GM12865 (cell line): ENCODE measurements at regions not wholly inside any gene's neighbourhood (a gene's known extent, or its start where the extent isn't known, plus 50 kb on each side); places are given as distances from the start of the nearest gene placed in this dataset.

Experiments used
- DNase-seq: peaks from one replicate; pipeline ENCODE4 v3.0.0; 2010; ENCODE audit warnings: low read depth
- H3K4me3 ChIP-seq: 2 replicates; pipeline ENCODE4 v1.5.1; 2011; ENCODE audit warnings: mild to moderate bottlenecking, low read depth, low read length, control low read depth
- CTCF ChIP-seq: IDR thresholded peaks from 2 replicates; pipeline ENCODE4 v1.5.1; 2011; ENCODE audit warnings: low read length, control low read depth, low read depth, inconsistent platforms; ENCODE audit not compliant: insufficient read depth; ENCODE audit errors: missing control alignments

- no peak overlapping the region for H3K4me3 ChIP-seq
- no peak for TF ChIP-seq CTCF
- DNase-seq = no peak
Observed at GRCh38 chr5:56712895-56713591, 102.3 kb upstream of the MAP3K1 start.

GRCh38 chr5:56710826-56711590, 104.3 kb upstream of the MAP3K1 start:
- H3K4me3 ChIP-seq = no peak overlapping the region
- DNase-seq = no peak
- no peak for TF ChIP-seq CTCF

- TF ChIP-seq CTCF = no peak
- DNase-seq = no peak
- H3K4me3 ChIP-seq = no peak overlapping the region
Observed at GRCh38 chr5:56706504-56706903, 108.8 kb upstream of the MAP3K1 start.

GRCh38 chr5:56705217-56705616, 110.1 kb upstream of the MAP3K1 start:
- no peak for TF ChIP-seq CTCF
- H3K4me3 ChIP-seq = no peak overlapping the region
- no peak for DNase-seq

GRCh38 chr5:56703952-56704351, 111.4 kb upstream of the MAP3K1 start:
- no peak for DNase-seq
- TF ChIP-seq CTCF = no peak
- no peak overlapping the region for H3K4me3 ChIP-seq

- DNase-seq = no peak
- H3K4me3 ChIP-seq = no peak overlapping the region
- no peak for TF ChIP-seq CTCF
Observed at GRCh38 chr5:56700711-56701110, 114.6 kb upstream of the MAP3K1 start.
